Loucy (cell line): ENCODE measurements at regions not wholly inside any gene's neighbourhood (a gene's known extent, or its start where the extent isn't known, plus 50 kb on each side); places are given as distances from the start of the nearest gene placed in this dataset.
"Not testable (repeated sequence)": the region's sequence is repeated elsewhere in the genome, so short reads cannot be mapped to it uniquely, and the experiment has no call there.

Experiments
- H2AFZ ChIP-seq: fragments of 200-600 bp; sonication (generic); 2 replicates; pipeline ENCODE4 v1.6.0; 2016; ENCODE audit warnings: antibody characterized with exemption, mild to moderate bottlenecking, low read length, moderate library complexity
- H3F3A ChIP-seq: fragments of 200-600 bp; 2 replicates; pipeline ENCODE4 v1.6.0; 2016; ENCODE audit warnings: antibody characterized with exemption, low read depth, mild to moderate bottlenecking
- H3K27me3 ChIP-seq: fragments of 200-600 bp; sonication (generic); 2 replicates; pipeline ENCODE4 v1.6.1; 2014; ENCODE audit warnings: low read length, mild to moderate bottlenecking; ENCODE audit not compliant: insufficient read depth, poor library complexity, severe bottlenecking
- H3K36me3 ChIP-seq: fragments of 200-600 bp; sonication (generic); 2 replicates; pipeline ENCODE4 v1.6.1; 2016; ENCODE audit warnings: low read length; ENCODE audit not compliant: insufficient read depth
- H3K4me1 ChIP-seq: fragments of 200-600 bp; sonication (generic); 2 replicates; pipeline ENCODE4 v1.5.1; 2014; ENCODE audit warnings: low read length, mild to moderate bottlenecking; ENCODE audit not compliant: insufficient read depth, poor library complexity, severe bottlenecking
- H3K4me2 ChIP-seq: fragments of 200-600 bp; sonication (generic); 2 replicates; pipeline ENCODE4 v1.6.0; 2014; ENCODE audit warnings: antibody characterized with exemption, low read length, low read depth, mild to moderate bottlenecking; ENCODE audit not compliant: poor library complexity, severe bottlenecking
- H3K4me3 ChIP-seq: fragments of 200-600 bp; sonication (generic); 2 replicates; pipeline ENCODE4 v1.5.1; 2014; ENCODE audit warnings: low read length, mild to moderate bottlenecking, mixed read lengths; ENCODE audit not compliant: poor library complexity, severe bottlenecking
- H3K79me2 ChIP-seq: fragments of 200-600 bp; sonication (generic); 2 replicates; pipeline ENCODE4 v1.6.1; 2014; ENCODE audit warnings: low read length; ENCODE audit not compliant: insufficient read depth
- H3K9ac ChIP-seq: fragments of 200-600 bp; sonication (generic); 2 replicates; pipeline ENCODE4 v1.6.0; 2014; ENCODE audit warnings: mild to moderate bottlenecking, low read depth, low read length, moderate library complexity; ENCODE audit not compliant: poor library complexity, severe bottlenecking
- H3K9me2 ChIP-seq: fragments of 200-600 bp; sonication (generic); replicated peaks from 2 replicates; pipeline ENCODE4 v1.6.1; 2016; ENCODE audit warnings: low read depth, low read length, mixed read lengths
- H3K9me3 ChIP-seq: fragments of 200-600 bp; sonication (generic); 2 replicates; pipeline ENCODE4 v1.6.1; 2014; ENCODE audit warnings: mild to moderate bottlenecking, antibody characterized with exemption, low read length, low read depth; ENCODE audit not compliant: insufficient read depth
- H4K20me1 ChIP-seq: fragments of 200-600 bp; sonication (generic); 2 replicates; pipeline ENCODE4 v1.6.0; 2014; ENCODE audit warnings: antibody characterized with exemption, low read length, mild to moderate bottlenecking; ENCODE audit not compliant: insufficient read depth, poor library complexity, severe bottlenecking
- CTCF ChIP-seq: fragments of 200-600 bp; sonication (generic); conservative IDR thresholded peaks from 2 replicates; pipeline ENCODE4 v1.5.1; 2014; ENCODE audit warnings: mild to moderate bottlenecking, antibody characterized with exemption, low read length
- EZH2phosphoT487 ChIP-seq: fragments of 200-600 bp; IDR thresholded peaks from 2 replicates; pipeline ENCODE4 v1.6.1; 2018; ENCODE audit warnings: antibody characterized with exemption, mild to moderate bottlenecking, moderate library complexity, borderline replicate concordance

GRCh38 chr2:235105821-235106359 lies 154.1 kb downstream of the SH3BP4 start:
- H3K4me1 ChIP-seq: no peaks in the 10 kb centered on the region
- no peaks in the 10 kb centered on the region for H3F3A ChIP-seq
- no peak overlapping the region for H3K9ac ChIP-seq
- H3K79me2 ChIP-seq: no peaks in the 10 kb centered on the region
- H3K4me3 ChIP-seq: no peak overlapping the region
- H3K9me2 ChIP-seq: no peaks in the 10 kb centered on the region
- no peaks in the 10 kb centered on the region for H4K20me1 ChIP-seq
- H3K27me3 ChIP-seq: no peaks in the 10 kb centered on the region
- H3K9me3 ChIP-seq: no peaks in the 10 kb centered on the region
- no peak overlapping the region for H2AFZ ChIP-seq
- H3K36me3 ChIP-seq: no peaks in the 10 kb centered on the region
- TF ChIP-seq CTCF: no peak
- no peak for TF ChIP-seq EZH2phosphoT487
- no peak overlapping the region for H3K4me2 ChIP-seq

DNA sequence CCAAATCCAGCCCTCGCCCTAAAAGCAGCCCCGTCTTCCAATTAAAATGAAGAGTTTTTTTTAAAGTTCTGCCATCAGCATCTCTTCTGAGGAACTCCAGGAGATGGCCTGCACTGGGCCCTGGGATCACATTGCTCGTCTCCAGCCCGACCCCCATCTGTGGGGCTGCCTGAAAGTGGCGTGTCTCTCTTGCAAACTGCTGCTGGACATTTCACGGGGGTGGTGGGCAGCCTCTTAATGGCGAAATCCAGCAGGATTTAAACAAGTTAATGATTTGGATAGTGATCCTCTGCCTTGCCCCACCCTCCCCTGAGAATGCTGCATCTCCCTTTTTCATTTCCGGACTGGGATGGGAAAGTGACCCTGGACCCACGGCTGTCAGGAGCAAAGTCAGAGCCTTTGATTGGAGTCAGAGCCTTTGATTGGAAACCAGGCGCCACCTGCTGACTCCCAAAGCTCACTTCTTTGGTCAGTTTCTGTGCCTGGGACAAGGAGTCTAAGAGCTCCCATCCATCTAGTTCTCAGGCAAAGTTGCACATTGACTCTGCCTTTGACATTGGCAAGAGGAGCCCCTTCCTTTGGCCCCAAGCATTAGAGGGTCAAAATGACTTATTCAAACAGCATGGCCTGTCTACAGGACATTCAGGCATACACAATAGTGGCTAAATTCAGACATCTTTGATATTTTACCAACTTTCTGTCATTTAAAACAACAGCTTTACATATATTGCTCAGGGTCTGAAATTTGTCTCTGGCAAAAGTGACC lies 155.2 kb downstream of the SH3BP4 start:
- H3K79me2 ChIP-seq: no peaks in the 10 kb centered on the region
- H3K9me3 ChIP-seq: no peaks in the 10 kb centered on the region
- no peaks in the 10 kb centered on the region for H3K36me3 ChIP-seq
- H3K4me3 ChIP-seq: no peak overlapping the region
- TF ChIP-seq EZH2phosphoT487 (no peak), CTCF (peak; percentile 70)
- no peak overlapping the region for H3K4me2 ChIP-seq
- H4K20me1 ChIP-seq: no peaks in the 10 kb centered on the region
- H2AFZ ChIP-seq: no peak overlapping the region
- H3K4me1 ChIP-seq: no peaks in the 10 kb centered on the region
- no peak overlapping the region for H3K9ac ChIP-seq
- no peaks in the 10 kb centered on the region for H3F3A ChIP-seq
- no peaks in the 10 kb centered on the region for H3K27me3 ChIP-seq
- no peaks in the 10 kb centered on the region for H3K9me2 ChIP-seq

DNA sequence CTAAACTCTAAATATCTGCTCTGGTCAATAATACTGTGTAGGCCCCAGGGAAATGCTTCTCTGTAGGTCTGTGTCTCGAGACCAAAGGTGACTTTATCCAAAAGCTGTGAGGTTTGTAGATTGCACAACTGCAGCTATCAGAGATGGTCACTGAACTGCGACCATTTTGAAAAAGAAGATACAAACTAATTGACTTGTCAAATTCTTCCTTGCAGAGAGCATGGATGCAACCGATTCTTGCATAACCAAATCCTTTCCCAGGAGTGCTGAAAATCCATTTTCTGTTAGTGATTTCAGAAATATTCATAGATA lies 155.8 kb downstream of the SH3BP4 start:
- Histone ChIP-seq H3K9ac (no peak overlapping the region), H2AFZ (no peak overlapping the region), H3K9me3 (no peaks in the 10 kb centered on the region), H3K9me2 (no peaks in the 10 kb centered on the region), H3K4me1 (no peaks in the 10 kb centered on the region), H3K79me2 (no peaks in the 10 kb centered on the region), H3K4me2 (no peak overlapping the region), H3F3A (no peaks in the 10 kb centered on the region), H3K27me3 (no peaks in the 10 kb centered on the region), H3K36me3 (no peaks in the 10 kb centered on the region), H3K4me3 (no peak overlapping the region), H4K20me1 (no peaks in the 10 kb centered on the region)
- TF ChIP-seq EZH2phosphoT487 (no peak), CTCF (no peak)

- H2AFZ ChIP-seq, H3K4me2 ChIP-seq, H3K9me3 ChIP-seq, H3K9ac ChIP-seq, H3F3A ChIP-seq, H3K79me2 ChIP-seq, H3K27me3 ChIP-seq, H3K4me1 ChIP-seq, H3K4me3 ChIP-seq, H4K20me1 ChIP-seq, H3K9me2 ChIP-seq, H3K36me3 ChIP-seq: not testable (repeated sequence)
These were observed 157.7 kb downstream of the SH3BP4 start for GRCh38 chr2:235109561-235109960.
